ENCODE measurements at regions not wholly inside any gene's neighbourhood (a gene's known extent, or its start where the extent isn't known, plus 50 kb on each side); places are given as distances from the start of the nearest gene placed in this dataset.
"Not testable (repeated sequence)": the region's sequence is repeated elsewhere in the genome, so short reads cannot be mapped to it uniquely, and the experiment has no call there.

DNA sequence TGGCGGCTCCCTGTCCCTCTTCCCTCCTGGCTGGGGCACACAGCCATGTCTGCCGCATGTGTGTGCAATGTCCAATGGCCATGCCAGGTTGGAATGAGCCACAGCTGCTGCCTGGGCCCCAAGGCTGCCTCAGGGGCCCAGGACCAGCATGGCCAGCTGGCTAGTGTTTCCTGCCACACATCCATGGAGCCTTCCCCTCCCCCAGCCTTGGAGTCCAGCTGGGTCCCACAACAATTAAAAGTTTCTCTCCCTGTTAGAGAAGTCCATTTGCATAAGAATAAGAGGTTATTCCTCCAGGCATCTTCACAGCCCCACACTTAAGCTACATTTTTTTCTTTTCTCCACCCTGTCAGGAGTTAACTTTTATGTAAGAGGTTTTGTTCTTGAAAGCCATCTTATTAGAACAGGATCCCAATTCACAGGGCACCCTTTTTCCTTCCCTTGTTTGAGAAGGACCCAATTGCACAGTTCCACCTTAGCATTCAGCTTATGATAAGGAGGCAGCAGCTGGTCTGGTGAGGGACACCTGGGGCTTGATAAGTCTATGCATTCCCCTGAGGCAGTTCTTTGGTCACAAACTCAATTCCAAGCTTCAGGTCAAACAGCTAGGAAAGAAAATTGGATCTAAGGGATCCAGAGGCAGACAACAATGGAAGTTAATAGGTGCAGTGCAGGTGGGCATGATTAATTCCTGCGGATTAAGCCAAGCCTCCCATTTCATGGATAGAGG is 963.3 kb upstream of the GRIA3 start:
- DNase-seq = no peak
- intact Hi-C loops (cut with DNase I) = no loop called here

DNA sequence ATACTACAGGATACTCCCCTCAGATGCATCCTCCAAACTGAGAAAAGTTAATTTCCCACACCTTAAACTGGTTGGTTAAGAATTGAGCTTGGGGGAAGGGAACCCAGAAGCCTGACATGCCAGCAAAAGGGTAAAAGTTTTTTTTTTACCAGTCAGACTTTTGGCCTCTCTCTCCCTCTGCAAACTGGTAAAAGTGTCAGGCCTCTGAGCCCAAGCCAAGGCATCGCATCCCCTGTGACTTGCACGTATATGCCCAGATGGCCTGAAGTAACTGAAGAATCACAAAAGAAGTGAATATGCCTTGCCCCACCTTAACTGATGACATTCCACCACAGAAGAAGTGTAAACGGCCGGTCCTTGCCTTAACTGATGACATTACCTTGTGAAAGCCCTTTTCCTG is 962.3 kb upstream of the GRIA3 start:
- DNase-seq; intact Hi-C loops (cut with DNase I): not testable (repeated sequence)

DNA sequence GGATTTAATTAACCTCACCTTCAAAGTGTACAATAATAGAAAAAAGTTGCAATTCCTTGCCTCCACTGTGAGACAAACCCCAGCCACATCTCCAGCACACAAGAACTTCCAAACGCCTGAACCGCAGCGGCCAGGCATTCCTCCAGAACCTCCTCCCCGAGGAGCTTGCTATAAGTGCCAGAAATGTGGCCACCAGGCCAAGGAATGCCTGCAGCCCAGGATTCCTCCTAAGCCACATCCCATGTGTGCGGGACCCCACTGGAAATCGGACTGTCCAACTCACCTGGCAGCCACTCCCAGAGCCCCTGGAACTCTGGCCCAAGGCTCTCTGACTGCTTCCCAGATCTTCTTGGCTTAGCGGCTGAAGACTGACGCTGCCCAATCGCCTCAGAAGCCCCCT is 959.9 kb upstream of the GRIA3 start:
- intact Hi-C loops (cut with DNase I); DNase-seq: not testable (repeated sequence)

DNA sequence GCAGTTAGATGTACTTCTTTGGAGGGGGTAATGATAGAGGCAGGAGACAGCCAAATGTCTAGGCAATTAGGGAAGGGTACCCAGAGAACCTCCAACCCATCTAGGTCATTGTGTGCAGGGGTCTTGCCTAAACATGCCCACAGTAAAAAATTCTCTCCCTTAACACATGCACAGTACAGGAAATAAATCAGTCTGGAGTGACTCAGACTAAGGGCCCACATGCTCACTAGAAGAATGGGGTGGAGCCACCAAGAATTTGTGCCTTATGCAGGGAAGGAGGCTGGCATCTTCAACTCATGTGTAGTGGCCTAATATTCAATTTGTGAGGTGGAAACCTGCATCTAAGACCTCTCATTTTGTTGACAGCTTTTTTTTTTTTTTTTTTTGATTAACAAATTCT is 945.3 kb upstream of the GRIA3 start:
- DNase-seq = no peak
- intact Hi-C loops (cut with DNase I) = no loop called here

DNA sequence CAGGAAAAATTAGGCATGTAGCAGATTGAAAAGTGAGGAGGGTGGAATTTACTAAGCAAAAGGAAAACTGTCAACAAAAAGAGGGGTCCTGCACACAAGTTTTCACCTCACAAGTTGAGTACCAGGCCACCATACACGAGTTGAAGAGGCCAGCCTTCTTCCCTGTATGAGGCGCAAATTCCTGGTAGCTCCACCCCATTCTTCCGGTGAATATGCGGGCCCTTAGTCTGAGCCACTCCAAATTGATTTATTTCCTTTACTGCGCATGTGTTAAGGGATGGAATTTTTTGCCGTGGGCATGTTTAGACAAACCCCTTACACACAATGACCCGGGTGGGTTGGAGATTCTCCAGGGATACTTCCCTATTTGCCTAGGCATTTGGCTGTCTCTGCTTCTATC is 942.1 kb upstream of the GRIA3 start:
- DNase-seq = no peak
- intact Hi-C loops (cut with DNase I) = no loop called here

DNA sequence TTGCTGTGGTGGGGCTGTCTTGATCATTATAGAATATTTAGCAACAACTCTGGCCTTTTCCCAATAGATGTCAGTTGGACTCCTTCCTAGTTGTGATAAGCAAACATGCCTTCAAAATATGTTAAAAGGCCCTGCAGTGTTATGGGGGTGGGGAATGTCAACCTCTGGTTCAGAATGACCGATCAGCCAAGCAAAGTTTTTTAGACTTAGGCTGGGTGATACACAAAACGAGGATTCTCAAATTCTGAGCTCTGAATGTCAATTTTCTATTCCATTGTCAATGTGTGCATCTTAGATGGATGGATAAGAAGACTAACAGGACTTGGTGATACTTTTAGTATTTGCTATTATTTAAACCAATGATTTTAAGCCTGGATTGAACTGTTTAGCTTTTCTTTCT is 940.0 kb upstream of the GRIA3 start:
- DNase-seq = no peak
- intact Hi-C loops (cut with DNase I) = no loop called here

DNA sequence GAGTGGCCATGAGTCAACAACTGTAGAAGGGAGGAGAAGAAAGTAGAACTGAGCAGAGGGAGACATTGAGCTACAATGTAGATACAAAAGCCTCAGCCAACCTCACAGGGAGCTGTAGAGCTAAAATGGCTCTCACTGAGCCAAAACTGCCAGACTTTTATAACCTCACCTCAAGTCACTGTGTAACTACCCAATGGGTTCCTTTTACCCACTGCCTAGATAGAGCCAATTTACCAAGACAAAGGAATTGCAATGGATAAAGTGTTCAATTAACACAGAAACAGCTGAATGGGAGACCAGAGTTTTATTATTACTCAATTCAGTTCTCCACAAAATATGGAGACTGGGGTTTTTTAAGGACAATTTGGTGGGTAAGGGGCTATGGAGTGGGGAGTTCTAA is 938.9 kb upstream of the GRIA3 start:
- no peak for DNase-seq
- intact Hi-C loops (cut with DNase I) = no loop called here

DNA sequence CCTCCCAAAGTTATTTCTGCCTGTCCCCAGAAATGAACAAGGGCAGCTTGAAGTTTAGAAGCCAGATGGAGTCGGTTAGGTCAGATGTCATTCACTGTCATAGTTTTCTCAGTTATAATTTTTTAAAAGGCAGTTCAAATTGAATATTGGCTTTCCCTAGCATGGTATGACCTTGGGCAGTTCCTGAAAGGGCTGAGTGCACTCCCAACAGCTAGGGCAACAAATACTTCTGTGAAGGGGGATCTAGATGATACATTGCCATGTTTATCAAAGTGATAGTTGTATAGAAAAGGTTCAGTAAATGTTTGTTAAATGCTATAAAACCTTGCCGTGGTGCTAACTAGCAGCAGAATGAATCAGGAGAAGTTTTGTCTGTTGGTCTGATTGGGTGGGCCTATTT is 938.1 kb upstream of the GRIA3 start:
- intact Hi-C loops (cut with DNase I) = no loop called here
- no peak for DNase-seq

DNA sequence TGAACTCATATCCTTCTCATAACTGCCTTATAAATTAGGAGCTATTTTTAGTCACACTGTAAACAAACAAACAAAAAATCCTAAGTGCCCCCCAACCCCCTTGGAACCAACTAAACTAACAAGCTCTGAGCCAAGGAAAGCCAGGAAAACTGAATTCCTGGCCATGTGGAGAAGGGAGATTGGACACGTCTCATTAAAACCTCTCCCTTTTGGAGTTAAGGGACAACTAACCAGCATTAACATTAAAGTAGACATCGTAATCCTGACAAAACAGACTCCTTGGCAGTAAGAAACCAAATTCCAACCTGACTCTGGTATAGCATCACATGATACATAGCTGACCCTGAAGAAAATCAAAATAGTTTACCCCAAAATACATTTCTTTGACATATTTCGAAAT is 937.1 kb upstream of the GRIA3 start:
- intact Hi-C loops (cut with DNase I) = no loop called here
- DNase-seq = no peak

DNA sequence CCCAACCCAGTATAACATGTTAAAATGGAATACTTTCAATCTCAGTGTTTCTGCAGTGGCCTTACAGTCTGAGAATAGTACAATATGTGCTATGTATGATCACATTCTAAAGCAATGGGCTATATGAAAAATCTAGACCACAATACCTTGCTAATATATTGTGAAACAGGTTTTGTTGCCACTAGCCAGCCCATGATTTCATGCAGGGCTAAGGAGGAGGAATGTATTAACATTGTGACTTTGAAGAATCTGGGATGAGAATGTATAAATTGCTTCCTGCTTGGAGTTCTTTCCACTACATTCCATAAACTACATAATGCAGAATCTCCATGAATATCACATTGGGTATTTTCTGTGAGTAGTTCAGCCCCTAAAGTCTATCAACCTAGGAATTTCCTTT is 935.4 kb upstream of the GRIA3 start:
- intact Hi-C loops (cut with DNase I) = no loop called here
- DNase-seq = no peak

DNA sequence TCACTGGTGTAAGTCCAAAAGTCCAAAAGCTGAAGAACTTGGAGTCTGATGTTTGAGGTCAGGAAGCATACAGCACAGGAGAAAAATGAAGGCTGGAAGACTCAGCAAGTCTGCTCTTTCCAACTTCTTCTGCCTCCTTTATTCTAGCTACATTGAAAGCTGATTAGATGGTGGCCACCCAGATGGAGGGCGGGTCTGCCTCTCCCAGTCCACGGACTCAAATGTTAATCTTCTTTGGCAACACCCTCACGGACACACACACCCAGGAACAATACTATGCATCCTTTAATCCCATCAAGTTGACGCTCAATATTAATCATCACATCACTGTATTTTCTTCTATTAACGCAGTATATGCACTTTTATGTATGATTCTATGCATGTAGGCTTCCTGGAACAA is 931.6 kb upstream of the GRIA3 start:
- DNase-seq = no peak
- intact Hi-C loops (cut with DNase I) = no loop called here

DNA sequence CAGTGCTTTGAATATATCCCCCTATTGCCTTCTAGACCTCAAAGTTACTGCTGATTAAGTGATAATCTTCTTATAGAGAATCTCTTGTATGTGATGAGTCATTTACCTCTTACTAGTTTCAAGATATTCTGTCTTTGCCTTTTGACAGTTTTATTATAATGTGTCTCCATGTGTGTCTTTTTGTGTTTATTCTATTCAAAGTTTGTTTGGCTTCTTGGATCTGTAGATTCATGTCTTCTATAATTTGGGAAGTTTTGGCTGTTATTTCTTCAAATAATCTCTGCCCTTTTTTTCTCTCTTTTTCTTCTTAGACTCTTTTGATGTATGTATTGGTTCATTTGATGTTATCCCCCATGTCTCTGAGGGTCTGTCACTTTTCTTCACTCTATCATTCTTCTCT is 915.7 kb upstream of the GRIA3 start:
- DNase-seq = no peak
- intact Hi-C loops (cut with DNase I) = no loop called here

DNA sequence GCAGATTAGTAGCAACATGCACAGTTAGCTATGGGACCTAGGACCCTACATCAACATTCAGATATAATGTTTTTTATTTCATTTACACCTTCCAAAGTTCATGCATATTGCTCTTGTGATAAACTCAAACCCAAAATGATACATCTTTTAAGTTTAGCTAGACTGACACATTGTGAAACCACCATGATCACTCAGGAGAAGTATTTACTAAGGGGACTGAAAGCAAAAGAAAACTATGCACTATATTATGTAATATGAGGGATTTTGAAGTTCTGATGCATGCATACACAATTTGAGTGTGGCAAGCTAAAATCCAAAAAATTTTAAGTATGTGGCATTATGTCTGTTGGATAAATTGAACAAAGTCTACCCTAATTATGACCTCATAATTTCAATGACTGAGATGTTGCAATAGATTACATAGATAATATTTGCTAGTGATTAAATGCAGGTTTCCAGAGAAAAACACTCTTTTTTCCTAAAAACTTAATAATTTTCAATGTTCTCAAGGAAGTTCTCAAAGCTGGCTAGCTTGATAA is 914.8 kb upstream of the GRIA3 start:
- intact Hi-C loops (cut with DNase I) = no loop called here
- no peak for DNase-seq

DNA sequence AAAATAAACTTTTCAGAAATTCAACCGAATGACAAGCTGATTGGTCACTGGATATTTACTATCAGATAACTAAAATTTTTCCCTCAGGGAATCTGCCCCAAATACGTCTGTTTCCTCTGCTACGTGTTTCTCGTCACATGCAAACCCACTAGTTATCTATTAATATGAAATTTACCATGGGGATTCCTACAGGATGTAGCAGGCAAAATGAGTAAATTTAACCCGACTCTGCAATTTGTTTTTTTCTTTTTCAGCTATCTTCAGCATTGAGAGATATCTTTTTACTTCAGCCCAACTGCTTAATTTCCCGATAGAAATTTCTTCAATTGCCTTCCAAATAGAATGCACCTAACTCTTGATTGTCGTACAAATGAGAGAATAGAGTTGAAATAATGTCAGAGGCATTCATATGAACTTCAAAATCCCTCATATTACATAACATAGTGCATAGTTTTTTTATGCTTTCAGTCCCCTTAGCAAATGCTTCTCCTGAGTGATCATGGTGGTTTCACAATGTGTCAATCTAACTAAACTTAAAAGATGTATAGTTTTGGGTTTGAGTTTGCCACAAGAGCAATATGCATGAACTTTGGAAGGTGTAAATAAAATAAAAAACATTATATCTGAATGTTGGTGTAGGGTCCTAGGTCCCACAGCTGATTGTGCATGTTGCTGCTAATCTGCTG is 913.1 kb upstream of the GRIA3 start:
- intact Hi-C loops (cut with DNase I) = no loop called here
- no peak for DNase-seq

DNA sequence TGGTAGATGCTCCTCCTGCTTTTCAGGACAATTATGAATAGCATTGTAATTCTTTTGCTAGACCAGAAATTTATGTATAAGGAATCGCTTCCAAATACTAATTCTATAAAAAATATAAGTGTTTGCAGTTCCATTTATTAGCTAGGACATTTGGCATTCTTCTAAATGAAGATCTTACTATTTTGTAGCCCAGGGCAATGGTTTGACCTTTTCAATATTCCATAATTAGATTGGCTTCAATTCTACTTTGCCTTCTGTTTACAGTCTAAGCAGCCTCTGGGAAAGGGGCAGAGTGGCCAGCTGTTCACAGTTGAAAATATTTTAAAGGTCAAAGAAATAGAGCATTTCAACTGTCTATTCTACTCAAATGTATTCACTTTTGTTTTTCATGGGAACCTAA is 912.1 kb upstream of the GRIA3 start:
- no peak for DNase-seq

DNA sequence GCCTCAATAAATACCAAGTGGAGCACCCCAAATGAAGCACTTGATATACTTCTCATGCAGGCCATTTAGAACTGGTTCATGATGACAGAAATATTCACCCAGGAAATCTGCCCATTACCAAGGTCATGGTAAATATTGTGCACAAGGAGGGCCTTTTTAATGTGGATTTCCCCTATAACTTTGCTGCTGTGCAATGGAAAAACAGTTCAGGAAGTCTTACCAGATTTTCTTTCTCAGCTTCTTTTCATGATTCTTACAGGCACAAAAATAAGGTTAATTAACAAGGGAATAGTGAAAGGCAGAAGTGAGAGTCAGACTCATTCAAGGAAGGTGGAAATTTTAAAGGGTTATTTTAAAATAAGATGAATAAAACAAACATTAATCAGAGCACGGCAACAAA is 904.3 kb upstream of the GRIA3 start:
- intact Hi-C loops (cut with DNase I) = no loop called here
- no peak for DNase-seq

More for the DNA sequence above, 912.1 kb upstream of the GRIA3 start:
- intact Hi-C loops (cut with DNase I) = no loop called here

DNA sequence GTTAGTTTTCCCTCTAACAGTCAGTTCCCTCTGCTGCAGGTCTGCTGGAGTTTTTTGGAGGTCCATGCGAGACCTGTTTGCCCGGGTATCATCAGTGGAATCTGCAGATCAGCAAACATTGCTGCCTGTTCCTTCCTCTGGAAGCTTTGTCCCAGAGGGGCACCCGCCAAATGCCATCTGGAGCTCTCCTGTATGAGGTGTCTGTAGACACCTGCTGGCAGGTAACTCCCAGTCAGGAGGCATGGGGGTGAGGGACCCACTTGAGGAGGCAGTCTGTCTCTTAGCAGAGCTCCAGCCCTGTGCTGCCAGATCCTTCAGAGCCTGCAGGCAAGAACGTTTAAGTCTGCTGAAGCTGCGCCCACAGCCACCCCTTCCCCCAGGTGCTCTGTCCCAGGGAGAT is 884.3 kb upstream of the GRIA3 start:
- DNase-seq; intact Hi-C loops (cut with DNase I): not testable (repeated sequence)

DNA sequence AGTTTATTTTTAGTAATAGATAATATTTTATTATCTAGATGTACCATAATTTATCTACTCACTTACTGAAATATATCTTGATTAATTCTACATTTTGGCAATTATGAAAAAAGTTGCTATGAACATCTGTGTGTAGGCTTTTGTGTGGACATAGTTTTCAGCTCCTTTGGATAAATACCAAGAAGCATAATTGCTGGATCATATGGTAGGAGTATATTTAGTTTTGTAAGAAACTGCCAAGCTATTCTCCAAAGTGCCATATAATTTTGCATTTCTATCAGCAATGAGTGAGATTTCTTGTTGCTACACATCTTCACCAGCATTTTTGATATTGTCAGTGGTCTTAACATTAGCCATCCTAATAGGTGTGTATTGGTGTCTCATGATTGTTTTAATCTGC is 882.6 kb upstream of the GRIA3 start:
- intact Hi-C loops (cut with DNase I) = no loop called here
- DNase-seq = no peak

DNA sequence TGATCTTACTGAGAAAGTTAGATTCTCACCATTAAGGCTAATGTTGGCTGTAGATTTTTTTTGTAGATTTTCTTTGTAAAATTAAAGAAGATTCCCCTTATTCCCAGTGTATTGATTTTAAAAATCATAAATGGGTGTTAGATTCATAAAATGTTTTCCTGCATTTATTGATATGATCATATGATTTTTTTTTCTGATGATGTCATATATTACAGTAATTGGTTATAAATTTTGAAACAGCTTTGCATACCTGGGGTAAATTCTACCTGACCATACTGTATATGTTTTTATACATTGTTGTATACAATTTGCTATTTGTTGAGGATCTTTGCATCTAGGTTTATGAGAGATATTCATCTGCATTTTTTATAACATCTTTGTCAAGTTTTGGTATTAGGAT is 880.3 kb upstream of the GRIA3 start:
- DNase-seq = no peak
- intact Hi-C loops (cut with DNase I) = no loop called here

DNA sequence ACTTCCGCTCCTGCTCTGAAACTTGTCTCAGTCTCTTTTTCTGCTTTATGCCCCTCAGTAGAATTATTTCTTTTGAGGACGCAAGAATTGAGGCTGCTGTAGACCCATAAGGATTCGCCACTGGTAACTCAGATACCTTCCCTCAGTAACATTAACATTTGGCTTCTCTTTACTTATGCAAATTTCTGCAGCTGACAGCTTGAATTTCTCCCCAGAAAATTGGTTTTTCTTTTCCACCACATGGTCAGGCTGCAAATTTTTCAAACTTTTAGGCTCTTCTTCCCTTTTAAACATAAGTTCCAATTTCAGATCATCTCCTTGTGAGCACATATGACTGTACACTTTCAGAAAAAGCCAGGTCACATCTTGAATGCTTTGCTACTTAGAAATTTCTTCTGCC is 839.3 kb upstream of the GRIA3 start:
- intact Hi-C loops (cut with DNase I) = no loop called here

More for the DNA sequence above, 839.3 kb upstream of the GRIA3 start:
- no peak for DNase-seq

Measured in head of caudate nucleus (tissue), 42 donors.